HFF-Myc (cell line): ENCODE measurements at regions not wholly inside any gene's neighbourhood (a gene's known extent, or its start where the extent isn't known, plus 50 kb on each side); places are given as distances from the start of the nearest gene placed in this dataset.
"Not testable (repeated sequence)": the region's sequence is repeated elsewhere in the genome, so short reads cannot be mapped to it uniquely, and the experiment has no call there.

Experiments used
- DNase-seq: peaks from one replicate; pipeline ENCODE4 v3.0.0-alpha.2; 2011; ENCODE audit warnings: low read depth; ENCODE audit errors: extremely low read depth
- H3K4me3 ChIP-seq: replicated peaks from 2 replicates; pipeline ENCODE4 v1.5.1; 2011; ENCODE audit warnings: low read depth, mild to moderate bottlenecking, control low read depth, low read length
- TF ChIP-seq, protein P1 (sequence below): IDR thresholded peaks from 2 replicates; pipeline ENCODE4 v1.5.1; 2012; ENCODE audit warnings: mild to moderate bottlenecking, low read depth, low read length, control low read depth; ENCODE audit errors: missing control alignments

DNA sequence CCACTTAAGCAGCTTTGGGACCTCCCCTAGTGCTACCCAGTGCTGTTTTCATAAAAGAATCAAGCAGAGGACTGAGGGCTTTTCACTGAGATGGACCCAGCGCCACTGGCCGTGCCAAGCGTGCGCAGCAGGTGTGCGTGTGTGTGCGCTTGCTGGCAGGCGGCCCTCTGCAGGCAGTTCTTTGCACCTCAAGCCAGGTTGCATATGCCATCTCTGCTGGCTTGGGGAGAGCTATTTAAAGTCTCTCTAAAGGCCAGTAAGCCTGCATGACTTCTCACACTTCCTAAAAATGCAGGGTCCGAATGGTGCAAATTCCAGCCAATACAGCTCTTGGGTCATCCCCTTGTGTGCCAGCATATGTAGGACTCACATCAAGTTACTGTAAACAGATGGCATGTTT, 255.5 kb downstream of the RNF152 start:
- H3K4me3 ChIP-seq: no peak overlapping the region
- TF ChIP-seq, protein P1, sequence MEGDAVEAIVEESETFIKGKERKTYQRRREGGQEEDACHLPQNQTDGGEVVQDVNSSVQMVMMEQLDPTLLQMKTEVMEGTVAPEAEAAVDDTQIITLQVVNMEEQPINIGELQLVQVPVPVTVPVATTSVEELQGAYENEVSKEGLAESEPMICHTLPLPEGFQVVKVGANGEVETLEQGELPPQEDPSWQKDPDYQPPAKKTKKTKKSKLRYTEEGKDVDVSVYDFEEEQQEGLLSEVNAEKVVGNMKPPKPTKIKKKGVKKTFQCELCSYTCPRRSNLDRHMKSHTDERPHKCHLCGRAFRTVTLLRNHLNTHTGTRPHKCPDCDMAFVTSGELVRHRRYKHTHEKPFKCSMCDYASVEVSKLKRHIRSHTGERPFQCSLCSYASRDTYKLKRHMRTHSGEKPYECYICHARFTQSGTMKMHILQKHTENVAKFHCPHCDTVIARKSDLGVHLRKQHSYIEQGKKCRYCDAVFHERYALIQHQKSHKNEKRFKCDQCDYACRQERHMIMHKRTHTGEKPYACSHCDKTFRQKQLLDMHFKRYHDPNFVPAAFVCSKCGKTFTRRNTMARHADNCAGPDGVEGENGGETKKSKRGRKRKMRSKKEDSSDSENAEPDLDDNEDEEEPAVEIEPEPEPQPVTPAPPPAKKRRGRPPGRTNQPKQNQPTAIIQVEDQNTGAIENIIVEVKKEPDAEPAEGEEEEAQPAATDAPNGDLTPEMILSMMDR: no peak
- DNase-seq: no peak

DNA sequence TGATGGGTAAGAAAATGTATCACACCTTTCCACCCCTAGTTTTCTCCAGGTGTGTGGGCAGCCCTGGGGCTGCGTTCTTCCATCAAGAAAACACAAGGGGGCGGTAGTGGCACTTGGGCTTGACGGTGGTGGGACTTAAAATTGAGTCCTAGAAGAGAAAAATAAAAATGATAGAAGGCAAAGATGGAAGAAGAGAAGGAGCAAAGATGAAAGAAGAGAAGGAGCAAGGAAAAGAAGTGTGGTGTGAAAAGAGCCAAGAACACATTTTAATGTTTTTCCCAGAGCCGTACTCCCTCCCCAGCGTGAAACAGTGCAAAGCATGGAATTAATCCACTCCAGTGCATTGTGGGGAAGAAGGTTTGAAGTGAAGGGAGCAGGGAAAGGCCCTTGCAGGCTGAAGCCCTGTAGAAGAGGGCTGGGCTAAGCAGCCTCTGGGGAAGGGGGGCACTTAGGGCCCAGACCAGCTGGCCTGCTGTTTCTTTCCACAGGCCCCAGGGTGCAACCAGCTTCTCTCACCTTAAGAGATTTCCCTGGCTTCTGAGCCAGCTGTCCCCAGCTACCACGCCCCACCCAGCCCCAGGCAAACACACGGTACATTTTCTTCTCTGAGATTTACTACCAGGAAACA, 256.8 kb downstream of the RNF152 start:
- DNase-seq: no peak
- TF ChIP-seq, protein P1: peak; percentile 88
- H3K4me3 ChIP-seq: no peak overlapping the region

GRCh38 chr18:61628085-61628484, 264.7 kb downstream of the RNF152 start:
- TF ChIP-seq, protein P1: no peak
- no peak overlapping the region for H3K4me3 ChIP-seq
- DNase-seq: no peak

DNA sequence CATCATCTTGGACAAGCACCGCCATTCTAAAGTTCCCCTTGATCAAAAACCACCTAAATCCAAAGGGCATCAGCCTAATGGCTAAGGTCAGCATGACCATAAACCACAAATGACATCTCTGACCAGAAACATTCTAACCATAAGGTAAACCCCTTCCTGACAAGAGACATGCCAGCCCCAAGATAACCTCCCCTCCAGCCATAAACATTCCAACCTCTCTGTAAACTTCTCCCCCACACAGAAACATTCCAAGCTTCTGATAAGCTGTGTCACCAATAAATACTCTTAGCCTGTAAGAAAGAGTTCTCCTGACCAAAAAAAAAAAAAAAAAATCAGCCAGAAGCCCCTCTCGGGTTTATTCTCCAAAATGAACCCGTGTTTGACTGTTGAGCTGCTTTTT, 268.2 kb downstream of the RNF152 start:
- DNase-seq, H3K4me3 ChIP-seq: not testable (repeated sequence)

DNA sequence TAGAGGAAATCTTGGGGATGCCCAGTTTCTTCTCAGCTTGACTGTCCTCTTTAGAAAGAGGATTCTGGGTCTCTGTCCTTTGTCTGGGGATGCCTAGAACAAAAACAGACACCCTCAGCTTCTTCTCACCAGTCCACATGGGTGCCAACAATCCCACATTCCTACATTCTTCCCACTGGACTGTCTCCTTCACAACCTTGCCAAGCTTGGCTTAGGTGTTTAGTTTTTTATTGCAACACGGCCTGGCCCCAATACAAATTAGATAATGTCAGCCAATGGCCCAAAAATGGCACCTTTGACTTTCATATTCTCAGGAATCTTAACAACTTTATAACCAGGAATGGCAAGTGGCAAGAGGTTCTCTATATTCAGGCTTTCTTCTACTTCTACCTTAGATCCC, 273.0 kb downstream of the RNF152 start:
- TF ChIP-seq, protein P1: no peak
- no peak overlapping the region for H3K4me3 ChIP-seq
- no peak for DNase-seq

DNA sequence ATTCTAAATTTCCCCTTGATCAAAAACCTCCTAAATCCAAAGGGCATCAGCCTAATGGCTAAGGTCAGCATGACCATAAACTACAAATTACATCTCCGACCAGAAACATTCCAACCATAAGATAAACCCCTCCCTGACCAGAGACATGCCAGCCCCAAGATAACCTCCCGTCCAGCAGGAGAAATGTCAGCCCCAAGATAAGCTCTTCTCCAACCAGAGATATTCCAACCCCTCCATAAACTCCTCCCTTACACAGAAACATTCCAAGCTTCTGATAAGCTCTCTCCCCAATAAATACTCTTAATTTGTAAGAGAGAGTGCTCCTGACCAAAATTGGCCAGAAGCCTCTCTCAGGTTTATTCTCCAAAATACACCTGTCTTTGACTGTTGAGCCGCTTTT, 274.0 kb downstream of the RNF152 start:
- no peak overlapping the region for H3K4me3 ChIP-seq
- TF ChIP-seq, protein P1: no peak
- DNase-seq: no peak

- H3K4me3 ChIP-seq: no peak overlapping the region
- no peak for DNase-seq
- TF ChIP-seq, protein P1: no peak
These were observed 276.6 kb downstream of the RNF152 start for GRCh38 chr18:61616111-61616610.
